NCI-H2107 (cell line): ENCODE measurements at regions not wholly inside any gene's neighbourhood (a gene's known extent, or its start where the extent isn't known, plus 50 kb on each side); places are given as distances from the start of the nearest gene placed in this dataset.
"Not testable (repeated sequence)": the region's sequence is repeated elsewhere in the genome, so short reads cannot be mapped to it uniquely, and the experiment has no call there.

Source experiments
- DNase-seq: peaks from one replicate; lab custom pipeline; 2025; lab: John Stamatoyannopoulos, UW

DNA sequence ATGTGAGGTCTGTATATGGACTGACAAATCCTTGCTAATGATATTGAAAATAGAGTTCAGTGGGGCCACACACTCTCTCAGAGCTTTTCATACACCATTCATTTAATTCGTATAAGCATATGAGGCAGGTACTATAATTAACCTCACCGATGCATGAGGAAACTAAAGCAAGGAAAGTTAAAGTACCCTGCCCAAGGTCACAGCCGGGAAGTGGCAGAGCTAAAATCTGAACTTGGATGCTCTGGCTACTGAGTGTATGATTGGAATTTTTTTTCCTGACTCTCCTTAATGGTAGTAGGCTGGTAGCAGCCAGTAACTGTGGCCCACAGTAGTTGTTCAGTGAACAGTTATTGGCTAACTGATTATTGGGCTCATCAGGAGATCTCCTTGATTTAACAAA lies 135.3 kb downstream of the NUDT12 start:
- no peak for DNase-seq

DNA sequence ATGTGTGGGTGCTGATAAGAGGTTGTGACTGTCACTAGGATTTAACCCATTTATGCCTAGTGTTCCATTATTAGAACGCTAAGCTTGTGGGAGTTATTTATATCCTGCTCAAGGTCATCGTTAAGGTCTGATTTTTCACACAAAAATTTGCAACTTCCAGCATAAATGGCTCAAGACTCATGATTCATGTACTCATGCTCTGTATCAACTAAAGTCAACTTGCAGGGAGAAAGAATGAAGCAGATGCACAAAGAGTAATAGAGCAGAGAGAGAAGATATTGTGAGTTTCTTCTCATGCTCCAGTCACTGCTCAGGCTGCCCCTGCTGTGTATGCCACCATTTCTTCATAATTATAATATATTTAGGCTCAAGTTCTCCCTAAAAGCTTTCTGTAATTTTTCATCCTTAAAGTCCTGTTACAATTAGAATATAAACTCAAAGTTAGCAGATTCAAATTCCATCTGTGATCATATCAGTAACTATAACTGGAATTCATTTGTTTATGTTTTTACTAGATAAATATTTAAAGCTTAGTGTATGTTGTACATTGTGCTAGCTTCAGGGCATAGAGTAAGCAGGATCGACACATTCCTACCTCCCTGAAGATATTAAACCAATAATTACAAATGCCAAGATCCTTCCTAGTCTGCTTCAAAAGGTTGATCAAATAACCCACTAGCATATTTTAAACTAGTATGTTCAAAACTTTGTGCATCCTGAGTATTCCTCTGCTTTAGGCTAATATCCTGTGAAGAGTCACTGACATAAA lies 136.7 kb downstream of the NUDT12 start:
- no peak for DNase-seq

DNA sequence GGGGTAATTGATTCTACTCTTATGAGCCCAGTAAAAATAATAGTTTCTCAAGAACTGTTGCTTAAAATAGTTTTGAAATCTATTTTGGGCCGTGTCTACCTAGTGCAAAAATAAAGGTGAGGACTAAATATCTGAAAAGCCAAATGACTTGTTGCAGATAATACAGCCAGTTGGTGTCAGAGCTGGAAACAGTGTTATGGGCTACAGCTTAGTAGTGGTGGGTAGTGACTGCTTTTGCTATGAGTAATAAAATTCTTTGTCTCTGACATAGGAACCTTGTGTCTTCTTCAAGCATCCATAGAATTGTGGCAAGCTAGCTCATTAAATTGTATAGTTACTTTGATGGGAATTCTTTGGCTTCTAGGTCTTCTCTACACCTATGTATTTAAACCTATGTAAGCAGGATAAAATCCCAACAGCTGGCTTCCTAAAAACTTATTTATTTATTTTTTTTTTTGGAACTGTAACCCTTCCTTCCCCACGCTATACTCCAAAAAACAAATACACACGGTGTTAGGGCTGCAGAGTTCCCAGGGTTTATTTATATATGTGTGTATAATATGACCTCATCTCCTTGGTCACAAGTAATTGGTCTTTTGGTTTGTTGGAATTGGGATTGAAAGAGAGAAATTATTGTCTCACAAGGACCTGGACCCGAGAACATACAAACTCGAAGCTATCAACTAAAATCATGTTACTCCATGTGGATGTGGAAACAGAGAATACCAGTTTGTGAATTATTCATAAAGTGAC lies 138.0 kb downstream of the NUDT12 start:
- DNase-seq = no peak

DNA sequence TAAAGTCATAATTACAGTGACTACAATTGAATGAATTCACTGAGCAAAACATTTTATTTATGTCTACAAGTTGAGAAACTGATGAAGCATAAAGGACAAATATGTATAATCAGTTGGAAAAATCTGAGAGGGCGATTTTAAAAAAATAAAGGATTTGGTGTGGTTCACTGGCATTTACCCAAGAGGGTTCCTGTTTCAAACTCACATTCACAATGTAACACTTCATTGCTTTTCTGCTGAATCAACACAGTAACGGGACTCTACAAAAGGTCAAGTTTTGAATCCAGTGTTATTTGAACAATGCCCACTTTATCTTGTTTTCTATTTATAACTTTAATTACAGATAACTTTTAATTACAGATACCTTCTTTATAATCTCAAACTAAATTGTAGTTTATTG lies 138.6 kb downstream of the NUDT12 start:
- DNase-seq = no peak

DNA sequence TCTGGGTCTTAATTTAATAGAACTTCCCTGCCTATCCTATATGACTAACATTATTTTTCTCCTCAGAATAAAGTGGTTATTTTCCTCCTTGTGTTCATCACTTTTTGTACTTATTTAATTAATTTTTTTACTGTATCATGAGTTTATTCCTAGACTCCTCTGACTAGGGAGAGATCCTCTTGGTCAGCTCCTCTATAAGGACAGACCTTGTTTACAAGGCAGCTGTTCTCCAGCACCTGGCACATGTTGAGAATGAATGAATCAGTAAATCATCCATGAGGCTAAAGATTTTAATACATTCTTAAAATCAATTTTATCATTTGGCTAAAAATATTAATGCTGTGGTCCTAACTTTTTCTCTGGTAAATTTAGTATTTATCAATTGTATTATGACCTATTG lies 139.8 kb downstream of the NUDT12 start:
- DNase-seq = no peak

DNA sequence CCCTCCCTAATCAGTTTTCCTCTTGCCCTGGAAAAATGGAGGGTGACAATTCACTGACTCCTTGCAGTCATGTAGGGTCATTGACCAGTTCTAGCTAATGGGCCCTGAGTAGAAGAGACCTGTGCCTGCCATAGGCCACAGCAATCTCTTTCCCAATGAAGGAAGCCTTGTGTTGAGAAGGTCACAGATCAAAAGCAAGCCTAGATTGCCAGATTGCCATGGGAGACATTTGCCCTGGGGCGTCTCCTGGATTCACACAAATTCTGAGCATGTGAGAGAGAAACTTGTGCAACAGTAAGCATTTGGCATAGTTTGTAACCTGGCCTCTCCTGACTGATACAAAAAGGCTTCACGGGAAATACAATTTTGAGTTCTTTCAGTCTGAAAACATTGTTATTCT lies 148.0 kb downstream of the NUDT12 start:
- no peak for DNase-seq

DNA sequence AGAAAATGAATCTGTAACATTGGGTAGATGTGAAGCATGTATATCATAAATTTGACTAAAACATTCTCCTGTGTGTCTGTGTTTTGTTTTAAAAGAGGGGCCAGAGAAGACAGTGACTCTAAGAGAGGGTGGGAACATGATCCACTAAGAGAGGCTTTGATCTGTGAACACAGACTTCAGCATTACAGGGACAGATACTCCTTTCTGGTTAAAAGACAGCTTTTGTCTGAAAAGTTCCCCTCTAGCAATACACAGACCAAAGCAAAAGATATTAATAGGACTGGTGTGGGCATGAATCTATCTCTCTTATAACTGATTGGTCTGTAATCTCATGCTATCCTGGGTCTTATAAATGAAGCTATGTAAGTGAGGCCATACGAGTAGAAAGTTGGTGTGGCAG lies 150.9 kb downstream of the NUDT12 start:
- DNase-seq = no peak

DNA sequence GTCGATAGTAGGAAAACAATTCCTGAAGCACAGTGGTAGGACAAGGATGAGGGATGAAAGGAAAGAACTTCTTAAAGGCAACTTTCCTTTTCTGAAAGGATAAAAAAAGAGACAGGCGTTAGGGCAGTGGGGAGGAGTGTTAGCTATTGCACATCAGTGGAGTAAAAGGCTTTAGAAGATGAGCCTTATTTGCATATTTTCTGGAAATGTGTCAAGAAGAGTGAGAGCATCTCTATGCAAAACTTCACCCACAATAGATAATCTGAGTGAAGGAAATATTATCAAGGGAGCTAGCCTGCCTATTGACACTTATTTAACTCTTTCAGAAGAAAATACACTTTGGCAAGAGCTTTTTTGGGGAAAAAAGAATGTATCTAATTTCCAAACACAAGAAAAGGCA lies 151.6 kb downstream of the MACIR start:
- no peak for DNase-seq

DNA sequence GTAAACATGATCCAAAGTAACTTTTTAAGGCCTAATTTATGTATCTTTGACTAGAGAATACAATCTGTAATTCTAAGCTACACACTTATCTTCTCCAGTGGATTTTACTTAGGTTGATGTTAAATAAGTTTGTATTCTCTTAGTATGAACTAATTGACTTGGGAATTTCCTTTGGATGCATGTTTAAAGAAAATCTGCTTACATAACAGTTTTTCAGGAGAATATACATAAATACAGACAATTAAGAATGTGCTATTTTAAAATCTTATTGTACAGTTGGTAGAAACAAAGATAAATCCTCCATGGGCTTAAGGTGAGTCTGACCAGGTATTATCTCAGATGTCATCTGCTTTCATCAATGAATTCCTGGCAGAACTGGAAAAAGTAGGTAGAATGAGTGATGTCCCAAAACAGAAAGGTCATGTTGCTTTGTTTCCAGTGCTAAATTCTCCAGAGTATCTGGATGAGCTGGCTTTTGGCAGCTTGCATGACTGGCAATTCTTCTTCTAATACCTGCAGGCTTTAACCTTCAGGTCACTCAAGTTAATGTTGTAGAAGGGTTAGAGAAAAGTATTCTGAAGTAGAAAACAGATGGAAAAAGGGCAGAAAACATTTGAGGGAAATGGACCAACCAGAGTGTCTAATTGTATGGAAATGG lies 150.6 kb downstream of the MACIR start:
- DNase-seq = no peak

DNA sequence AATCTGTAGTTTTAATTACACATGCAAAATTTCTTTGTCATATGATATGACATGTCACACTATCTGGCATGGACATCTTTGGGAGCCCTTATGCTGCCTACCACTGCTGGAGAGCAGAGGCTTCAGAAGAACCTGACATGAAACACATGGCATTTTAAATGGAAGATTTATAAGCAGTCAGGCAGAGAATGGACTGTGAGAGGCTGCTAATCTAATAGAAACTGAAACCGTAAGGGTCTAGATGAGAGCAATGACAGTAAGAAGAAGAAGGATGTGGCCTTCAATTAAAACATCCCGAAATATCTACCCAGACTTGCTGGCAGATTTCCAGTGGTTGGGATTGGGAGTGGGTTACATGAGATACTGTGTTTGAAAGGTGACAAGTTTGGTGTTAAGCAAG lies 149.8 kb downstream of the MACIR start:
- DNase-seq = no peak

DNA sequence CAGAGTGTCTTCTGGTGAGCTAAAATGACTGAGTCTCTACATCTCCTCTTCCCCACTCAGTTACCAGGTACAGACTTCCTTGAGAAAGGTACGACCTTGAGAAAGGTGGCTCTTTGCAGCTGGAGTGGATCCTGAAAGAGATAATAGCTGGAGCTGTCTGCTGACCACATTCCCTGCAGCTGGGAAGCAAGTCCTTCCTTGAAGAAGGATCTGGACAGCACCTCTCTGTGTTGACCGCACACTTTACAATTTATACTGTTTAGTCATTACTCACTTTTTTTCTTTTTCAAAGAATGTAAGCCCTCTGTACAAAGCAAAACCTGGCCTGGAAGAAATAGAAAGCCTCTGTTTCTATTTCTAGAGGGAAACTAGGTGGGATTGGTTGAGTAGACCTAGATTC lies 148.8 kb downstream of the MACIR start:
- DNase-seq = no peak

DNA sequence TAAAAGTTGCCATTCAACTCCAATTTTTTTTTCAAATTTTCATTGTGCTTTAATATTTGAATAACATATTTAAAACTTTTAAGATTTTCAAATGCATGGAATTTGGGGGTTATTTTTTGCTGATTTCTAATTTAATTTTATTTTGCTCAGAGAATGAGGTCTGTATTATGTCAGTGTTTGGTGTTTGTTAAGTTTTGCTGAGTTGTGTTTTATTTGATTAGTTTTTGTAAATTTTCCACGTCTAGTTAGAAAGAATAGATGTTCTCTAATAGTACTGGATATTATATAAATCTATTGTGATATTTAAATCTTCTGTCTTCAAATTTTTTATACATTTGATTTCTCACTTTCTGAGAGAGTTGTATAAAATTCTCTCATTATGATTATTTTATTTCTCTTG lies 145.9 kb downstream of the MACIR start:
- no peak for DNase-seq

DNA sequence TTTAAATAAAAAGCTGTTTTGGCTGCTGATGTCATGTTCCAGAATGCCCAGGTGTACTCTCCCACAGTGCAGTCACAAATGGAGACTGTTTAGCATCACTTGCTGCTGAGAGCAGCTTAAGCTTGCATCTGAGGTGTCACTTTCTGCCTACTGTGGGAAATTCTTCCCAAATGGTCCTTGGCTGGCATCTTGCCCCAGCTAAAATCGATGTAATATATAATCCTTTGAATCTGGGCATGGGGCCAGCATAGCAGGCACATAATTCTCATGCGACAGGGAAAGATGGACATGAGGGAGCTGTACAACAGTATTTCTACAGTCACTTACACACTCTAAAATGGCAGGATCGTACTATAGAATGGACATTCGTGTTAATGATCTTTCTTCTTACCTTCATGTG lies 144.3 kb downstream of the MACIR start:
- no peak for DNase-seq

DNA sequence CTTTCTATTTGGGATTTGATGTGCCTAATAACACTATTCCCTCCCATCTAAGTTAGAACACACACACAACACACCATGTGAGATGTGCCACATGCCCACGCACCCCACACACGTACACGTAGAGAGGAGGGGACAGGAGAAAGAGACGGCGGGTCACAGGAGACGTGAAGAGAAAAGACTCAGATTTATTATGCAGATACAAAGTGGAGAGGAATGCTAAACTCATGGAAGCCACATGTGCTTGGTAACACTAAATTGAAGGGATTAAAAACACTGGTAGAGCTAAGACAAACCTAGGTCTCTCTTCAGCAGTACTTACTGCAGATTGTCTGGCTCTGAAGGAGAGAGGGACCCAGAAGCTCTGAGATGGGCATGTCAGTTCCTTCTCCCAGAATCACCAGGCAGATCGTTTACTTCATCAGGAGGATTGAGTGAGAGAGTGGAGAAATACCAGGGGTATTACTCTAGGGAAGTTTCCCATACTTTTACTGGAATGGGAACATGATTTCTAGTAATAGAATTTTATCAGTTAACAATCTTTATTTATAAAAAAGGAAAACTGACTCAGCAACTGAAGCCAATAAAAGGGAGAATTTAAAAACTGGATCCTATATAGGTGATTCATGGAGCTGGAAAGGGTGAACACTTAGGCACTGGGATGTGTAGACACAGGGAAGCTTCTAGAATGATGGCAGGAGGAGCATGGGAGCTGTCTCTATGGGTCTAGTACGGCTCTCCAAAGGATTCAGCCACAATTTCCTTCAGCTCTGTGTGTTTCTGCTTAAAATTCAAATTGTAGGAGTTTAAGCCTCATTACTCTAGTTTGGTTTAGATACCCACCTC lies 139.4 kb downstream of the MACIR start:
- DNase-seq = no peak

DNA sequence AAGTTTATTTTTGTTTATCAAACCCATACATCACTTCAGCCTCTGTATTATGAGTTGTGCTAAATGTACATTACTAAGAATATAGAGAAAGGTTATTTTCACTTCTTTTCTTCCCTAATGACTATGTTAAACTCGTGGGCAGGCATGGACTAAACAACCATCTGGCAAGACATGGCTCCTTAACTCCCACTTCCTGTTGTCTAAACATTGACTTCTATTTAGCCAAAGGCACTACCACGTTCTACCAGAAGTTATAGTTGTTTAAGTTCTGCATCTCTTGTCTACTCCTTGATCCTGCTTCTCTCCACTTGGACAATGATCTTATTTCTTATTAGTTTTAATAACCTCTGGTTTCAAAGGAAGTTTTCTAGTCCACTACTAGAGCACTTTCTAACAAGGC lies 136.1 kb downstream of the MACIR start:
- no peak for DNase-seq

DNA sequence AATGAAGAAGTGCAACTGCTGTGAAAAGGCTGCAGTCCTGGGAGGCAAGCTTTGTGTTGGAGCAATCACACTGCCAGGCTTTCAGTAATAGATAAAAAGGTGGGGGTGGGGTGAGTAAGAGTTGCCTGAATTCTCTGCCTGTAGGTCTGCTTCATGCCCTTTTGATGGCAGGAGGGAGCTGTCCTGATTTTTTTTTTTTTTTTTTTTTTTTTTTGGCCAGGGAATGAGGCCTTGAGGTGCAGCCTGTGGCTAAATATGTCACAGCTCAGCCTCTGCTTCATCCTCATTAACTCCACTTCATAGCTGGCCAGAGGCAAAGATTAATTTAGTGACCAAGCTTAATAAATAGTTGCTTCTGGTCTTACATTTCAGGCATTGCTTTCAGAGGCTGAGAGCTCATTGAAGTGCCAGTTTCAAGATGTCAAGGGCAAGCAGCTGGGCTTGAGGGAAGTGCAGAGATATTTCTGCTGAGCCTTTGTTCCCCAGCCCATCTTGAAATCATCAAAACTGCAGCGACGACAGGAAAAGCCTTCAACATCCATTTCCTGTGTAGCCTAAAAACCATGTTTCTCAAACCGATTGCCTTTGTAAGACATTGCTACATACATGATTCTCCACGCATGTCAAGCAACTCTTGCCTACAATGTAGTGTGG lies 134.7 kb downstream of the MACIR start:
- DNase-seq = no peak

DNA sequence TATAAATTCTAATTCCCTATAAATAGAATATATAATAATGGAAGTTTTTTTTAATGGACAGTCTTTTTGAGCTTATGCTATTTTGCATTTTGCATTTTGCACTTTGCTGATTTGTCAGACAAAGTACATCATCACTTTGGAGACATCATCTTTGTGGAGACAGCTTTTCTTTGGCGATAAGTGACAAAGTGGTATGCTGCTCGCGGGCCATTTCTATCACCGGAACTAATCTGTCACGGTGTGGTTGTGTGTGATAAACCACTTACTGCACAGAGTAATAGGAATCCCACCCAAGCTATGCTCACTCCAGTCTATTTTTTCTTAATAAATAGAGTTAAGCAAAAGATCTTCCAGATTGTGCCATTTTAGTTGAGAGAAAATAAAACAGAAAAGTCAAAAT lies 133.1 kb downstream of the MACIR start:
- DNase-seq = no peak

DNA sequence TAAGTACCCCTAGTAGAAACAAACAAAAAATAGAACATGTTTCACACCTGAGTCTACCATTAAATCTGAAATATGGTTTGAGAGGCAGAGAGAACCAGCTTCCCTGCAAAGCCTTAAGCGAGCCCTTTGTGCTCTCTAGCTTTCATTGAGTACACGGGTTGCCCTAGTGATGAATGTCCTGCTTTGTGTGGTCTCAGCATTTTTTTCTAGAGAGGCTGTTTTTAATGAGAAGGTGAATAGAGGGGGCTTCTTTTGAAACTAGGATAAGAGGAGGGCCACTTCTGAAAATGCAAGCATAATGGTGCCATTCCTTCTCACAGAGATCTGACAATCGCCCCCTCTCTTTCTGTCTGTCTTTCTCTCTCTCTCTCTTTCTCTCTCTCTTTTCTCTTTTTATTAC lies 131.3 kb downstream of the MACIR start:
- no peak for DNase-seq

DNA sequence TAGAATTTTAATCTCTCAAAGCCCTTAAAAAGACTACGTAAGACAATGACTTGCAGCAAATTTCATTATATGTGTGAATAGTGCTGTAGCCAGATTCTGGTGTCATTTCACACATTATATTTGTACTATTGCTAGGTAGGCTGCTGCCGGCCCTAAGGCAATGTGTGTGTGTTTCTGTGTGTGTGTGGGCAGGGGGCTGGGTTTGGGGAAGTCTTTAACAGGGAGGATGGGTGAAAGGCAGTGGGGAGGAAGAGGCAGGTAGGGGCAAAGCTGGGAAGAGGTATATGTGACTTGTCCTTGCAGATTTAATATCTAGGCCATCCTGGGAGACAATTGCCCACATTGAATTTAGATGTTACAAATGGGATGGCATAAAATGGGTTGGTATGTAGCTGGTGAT lies 130.8 kb downstream of the MACIR start:
- no peak for DNase-seq

DNA sequence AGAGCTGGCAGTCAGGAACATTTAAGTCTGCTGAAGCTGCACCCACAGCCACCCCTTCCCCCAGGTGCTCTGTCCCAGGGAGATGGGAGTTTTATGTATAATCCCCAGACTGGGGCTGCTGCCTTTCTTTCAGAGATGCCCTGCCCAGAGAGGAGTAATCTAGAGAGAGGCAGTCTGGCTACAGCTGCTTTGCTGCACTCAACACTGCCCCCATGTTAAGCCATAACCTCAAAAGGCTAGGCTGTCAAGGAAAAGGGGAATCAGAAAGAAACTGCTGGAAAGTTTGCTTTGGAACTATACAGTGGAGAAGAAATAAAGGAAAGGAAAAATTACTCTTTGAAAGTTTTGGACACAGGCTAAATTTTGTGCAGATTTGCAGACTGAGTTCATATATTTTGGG lies 127.2 kb downstream of the MACIR start:
- DNase-seq = no peak

DNA sequence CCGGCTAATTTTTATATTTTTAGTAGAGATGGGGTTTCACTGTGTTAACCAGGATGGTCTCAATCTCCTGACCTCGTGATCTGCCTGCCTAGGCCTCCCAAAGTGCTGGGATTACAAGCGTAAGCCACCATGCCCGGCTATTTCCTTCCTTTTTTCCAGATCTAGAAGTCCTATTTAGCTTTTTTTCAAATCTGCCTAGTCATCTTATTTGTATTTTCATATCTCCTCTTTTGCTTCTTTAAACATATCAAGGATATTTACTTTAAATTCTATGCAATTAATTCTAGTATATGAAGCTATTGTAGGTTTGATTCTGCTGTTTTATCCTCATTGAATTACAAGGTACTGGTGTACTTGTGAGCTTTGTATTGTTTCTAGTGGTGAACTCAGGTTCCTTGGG lies 119.1 kb downstream of the MACIR start:
- not testable (repeated sequence) for DNase-seq
